ENCODE measurements at regions not wholly inside any gene's neighbourhood (a gene's known extent, or its start where the extent isn't known, plus 50 kb on each side); places are given as distances from the start of the nearest gene placed in this dataset.

DNA sequence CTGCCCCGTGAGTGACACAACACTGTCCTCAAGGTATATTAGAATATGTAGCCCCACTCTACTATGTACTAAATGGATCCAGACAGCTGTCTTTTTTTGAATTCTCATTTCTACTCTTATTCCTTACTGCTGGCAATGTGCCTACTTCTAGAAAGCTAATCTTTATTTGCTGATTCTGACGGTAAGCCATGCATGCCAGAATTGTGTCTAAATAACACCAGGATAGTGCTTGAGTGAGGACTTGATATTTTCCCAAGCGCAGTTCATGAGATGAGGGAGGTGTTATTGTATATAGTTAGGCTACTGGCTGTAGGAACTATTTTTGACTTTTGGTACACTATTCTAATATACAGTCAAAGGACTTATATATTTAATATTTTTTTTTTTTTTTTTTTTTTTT is 316.2 kb upstream of the NAV3 start:
- no peak overlapping the region for H3K4me3 ChIP-seq
- no peak overlapping the region for H3K27ac ChIP-seq

DNA sequence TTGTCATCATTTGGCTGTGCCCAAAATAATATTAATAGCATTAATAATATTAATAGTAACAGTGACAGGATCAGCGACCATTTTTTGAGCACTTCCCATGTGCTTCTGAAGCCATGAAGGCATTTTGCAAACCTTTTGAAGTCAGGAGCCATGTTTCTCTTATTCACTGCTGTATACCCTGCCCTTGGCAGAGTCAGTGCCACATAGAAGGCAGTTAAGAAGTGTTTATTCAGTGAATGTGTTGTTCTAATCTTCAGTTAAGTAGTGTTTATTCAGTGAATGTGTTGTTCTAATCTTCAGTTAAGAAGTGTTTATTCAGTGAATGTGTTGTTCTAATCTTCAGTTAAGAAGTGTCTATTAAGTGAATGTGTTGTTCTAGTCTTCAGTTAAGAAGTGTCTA is 319.7 kb upstream of the NAV3 start:
- H3K4me3 ChIP-seq, result no peak overlapping the region
- no peak overlapping the region for H3K27ac ChIP-seq

- no peak overlapping the region for H3K27ac ChIP-seq
- H3K4me3 ChIP-seq, result no peak overlapping the region
These were observed 326.2 kb upstream of the NAV3 start for GRCh38 chr12:77504466-77504865.

GRCh38 chr12:77500089-77500488 is 330.6 kb upstream of the NAV3 start:
- H3K4me3 ChIP-seq, result no peak overlapping the region

DNA sequence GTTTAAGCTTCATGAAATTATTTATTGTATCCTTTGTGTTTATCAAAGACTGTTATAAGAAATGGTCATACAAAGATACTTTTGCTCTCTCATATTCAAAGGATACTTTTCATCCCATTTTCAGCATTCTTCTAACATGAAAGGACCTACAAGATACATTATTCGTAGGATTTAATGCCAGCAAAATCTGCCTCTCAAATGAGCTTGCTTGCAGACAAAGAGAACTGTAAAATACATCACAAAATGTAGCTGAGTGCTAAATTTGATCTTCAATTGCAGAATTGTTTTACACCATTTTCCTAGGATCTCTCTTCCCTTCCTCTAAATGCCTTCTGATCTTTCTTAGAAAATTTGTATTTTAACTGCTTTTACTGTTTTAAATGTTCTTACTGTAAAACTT is 333.0 kb upstream of the NAV3 start:
- Histone ChIP-seq H3K4me3 (no peak overlapping the region), H3K27ac (no peak overlapping the region)

More at GRCh38 chr12:77500089-77500488, 330.6 kb upstream of the NAV3 start:
- H3K27ac ChIP-seq, result no peak overlapping the region

GRCh38 chr12:77496714-77497113 is 334.0 kb upstream of the NAV3 start:
- no peak overlapping the region for H3K4me3 ChIP-seq
- H3K27ac ChIP-seq, result no peak overlapping the region

DNA sequence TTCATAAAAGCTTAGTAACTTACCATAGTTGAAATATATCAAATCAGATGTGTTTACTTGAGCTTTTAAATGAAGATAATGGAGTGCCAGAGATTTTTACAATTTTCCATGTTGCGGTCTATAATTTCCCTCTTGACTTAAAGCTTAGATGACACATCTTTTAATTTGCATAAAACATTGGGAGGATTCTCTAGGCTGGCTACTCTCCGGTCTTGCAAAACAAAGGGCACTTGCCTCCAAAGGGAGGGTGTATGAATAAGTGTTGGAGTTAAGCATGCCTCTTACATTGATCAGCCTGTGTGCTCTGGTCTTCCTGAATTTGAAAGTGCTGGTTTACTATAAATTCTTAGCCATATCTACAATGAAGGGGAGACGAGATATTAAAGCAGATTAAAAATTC is 336.4 kb upstream of the NAV3 start:
- no peak overlapping the region for H3K4me3 ChIP-seq
- H3K27ac ChIP-seq, result no peak overlapping the region

- H3K27ac ChIP-seq, result no peak overlapping the region
These were observed 337.2 kb upstream of the NAV3 start for GRCh38 chr12:77493302-77494168.

DNA sequence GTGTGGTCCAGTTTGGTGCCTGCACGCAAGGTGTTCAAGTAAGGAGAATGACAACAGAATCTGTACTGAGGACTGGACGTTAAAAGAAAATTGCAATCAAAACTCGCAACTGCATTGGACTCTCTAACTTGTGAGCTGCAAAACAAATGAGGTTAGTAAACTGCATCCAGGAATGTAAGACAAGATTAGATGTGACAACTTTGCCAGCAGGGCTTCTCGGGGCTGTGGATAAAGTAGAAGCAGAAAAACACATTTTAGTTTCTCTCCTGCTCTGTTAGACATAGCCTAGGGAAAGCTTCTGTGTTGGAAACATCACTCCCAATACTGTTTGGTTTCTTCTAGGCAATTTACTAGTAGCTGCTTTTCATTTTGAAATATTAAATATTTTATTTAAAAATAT is 338.2 kb upstream of the NAV3 start:
- H3K4me3 ChIP-seq, result no peak overlapping the region
- H3K27ac ChIP-seq, result no peak overlapping the region

More at GRCh38 chr12:77493302-77494168, 337.2 kb upstream of the NAV3 start:
- H3K4me3 ChIP-seq, result no peak overlapping the region

DNA sequence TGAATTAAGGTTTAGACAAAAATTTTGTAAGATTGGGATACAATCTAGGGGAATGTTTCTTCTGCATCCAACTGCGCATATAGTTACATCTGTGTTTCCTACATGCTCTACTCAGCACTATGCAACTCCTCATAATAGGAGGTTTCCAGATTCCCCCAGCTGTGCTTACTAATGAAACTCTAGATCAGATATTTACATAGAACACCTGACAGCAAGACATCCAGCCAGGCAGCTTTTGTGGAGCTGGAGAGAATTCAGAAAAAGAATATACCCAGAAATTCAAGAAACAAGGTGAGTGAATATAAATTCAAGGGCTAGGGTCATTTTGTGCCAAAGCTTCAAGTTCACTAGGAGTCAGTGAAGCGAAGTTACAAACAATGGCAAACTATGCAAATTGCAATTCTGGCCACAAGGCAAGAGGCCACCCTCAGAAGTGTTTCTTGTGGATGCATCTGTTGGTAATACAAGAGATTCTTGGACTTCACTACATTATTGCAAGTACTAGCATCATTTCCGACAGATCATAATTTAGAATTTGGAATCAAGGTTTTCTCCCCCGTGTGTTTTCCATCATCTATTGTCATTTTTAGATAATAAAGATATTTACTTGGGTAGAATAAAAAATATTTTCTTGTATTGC is 341.2 kb upstream of the NAV3 start:
- H3K27ac ChIP-seq, result no peak overlapping the region
- H3K4me3 ChIP-seq, result no peak overlapping the region

DNA sequence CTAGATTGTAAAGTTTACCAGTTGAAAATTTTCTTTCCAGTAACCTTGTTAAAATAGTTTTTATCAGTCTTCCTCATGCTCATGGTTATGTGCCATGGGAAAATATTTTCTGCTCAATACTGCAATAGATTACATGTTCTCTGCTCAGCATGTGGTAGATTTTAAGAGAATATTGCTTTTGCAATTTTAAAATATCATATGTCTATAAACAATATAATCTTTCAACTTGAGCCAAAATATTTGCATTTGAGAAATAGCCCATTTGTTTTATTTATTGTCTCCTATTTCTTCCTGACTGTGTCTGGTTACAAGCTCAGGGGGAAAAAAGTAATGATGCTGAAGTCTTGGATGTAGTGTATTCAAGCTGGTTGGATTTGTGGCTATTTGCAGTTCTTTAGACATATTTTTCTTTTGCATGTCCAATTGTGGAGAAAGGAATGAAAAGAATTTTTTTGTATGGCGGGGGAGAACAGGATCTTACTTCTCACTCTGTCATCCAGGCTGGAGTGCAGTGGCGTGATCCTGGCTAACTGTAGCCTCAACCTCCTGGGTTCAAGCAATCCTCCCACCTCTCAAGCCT is 342.6 kb upstream of the NAV3 start:
- Histone ChIP-seq H3K27ac (no peak overlapping the region), H3K4me3 (no peak overlapping the region)

GRCh38 chr12:77486872-77487271 is 343.8 kb upstream of the NAV3 start:
- H3K27ac ChIP-seq, result no peak overlapping the region
- no peak overlapping the region for H3K4me3 ChIP-seq

- Histone ChIP-seq H3K4me3 (no peak overlapping the region), H3K27ac (no peak overlapping the region)
These were observed 344.5 kb upstream of the NAV3 start for GRCh38 chr12:77485961-77486854.

GRCh38 chr12:77481687-77482086 is 349.0 kb upstream of the NAV3 start:
- H3K4me3 ChIP-seq, result no peak overlapping the region

DNA sequence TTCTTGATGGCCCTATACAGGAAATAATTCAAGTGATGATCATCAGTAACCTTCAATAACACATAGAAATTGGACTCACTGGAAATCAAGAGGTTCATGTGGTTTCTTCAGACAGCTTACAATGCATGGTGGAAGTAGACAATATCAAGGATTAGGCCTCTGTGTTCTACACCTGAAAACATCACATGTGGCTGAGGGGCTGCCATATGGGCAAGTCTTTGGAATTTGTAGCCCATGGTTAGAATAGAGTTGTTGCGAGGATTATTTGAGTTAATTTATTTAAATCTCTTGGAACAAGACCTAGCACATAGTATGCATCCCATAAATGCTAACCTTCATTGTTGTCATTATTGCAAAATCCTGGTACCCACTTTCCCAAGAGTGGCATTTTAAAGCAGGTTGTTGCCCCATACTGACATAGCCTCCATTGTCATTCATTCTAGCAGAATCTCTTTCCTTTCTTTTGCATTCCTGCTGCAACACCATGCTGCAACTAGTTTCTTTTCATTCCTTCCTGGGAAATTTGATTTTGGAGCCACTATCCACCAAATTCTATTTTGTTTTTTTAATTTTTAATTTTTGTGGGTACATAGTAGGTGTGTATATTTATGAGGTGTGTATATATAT is 352.7 kb upstream of the NAV3 start:
- H3K4me3 ChIP-seq, result no peak overlapping the region

More at GRCh38 chr12:77481687-77482086, 349.0 kb upstream of the NAV3 start:
- H3K27ac ChIP-seq, result no peak overlapping the region

GRCh38 chr12:77471801-77472200 is 358.9 kb upstream of the NAV3 start:
- no peak overlapping the region for H3K4me3 ChIP-seq
- H3K27ac ChIP-seq, result no peak overlapping the region

More for the DNA sequence above, 352.7 kb upstream of the NAV3 start:
- no peak overlapping the region for H3K27ac ChIP-seq

DNA sequence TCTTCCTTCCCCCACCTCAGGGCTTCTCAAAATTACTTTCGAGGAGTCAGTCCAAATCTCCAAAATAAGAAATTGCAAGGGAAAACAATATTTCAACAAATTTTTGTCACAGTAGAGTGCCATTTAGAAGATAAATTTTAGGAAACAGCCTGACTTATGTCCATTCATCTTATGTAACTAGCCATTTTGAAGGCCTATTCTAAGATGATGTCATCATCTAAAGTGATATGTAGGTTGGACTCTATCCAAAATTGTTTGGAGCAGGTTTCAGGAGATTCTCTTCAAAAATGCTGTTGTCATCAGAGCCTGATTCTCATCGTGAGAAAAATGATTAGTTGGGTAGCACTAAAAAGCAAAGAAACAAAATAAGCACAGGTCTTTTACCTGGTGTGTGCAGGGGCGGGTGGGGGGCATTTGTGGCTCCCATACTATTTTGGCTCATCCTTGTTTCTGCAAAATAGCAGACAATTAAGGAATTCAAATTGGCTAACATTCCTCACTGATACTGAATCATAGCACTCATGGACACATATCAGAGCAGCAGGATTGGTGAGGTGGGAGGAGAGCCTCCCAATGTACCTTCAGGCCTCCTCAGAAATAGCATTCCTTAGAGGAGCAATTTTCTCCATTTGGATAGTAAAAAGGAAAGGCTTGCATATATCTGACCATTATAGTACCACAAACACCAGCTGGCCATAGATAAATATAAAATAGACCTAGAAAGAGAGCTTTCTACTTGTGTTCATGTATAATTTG is 360.9 kb upstream of the NAV3 start:
- H3K4me3 ChIP-seq, result no peak overlapping the region

DNA sequence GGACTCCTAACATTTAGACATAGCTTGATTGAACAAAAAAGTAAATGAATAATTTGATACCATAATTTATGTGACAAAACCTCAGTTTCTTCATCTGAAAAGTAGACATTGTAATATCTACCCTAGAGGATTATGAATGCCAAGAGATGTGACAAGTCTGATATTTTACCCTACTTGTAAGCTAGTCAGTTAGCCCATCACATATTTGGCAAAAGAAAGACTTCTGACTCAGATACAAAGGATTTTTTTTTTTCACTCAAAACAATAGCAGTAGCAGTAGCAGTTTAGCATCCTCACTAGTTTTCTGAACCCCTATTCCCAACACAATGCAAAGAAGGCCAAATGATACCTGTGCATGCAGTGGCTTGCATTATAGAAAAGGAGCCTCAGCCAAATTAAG is 377.3 kb upstream of the E2F7 start:
- Histone ChIP-seq H3K27ac (no peak overlapping the region), H3K4me3 (no peak overlapping the region)

More for the DNA sequence above, 360.9 kb upstream of the NAV3 start:
- H3K27ac ChIP-seq, result no peak overlapping the region

DNA sequence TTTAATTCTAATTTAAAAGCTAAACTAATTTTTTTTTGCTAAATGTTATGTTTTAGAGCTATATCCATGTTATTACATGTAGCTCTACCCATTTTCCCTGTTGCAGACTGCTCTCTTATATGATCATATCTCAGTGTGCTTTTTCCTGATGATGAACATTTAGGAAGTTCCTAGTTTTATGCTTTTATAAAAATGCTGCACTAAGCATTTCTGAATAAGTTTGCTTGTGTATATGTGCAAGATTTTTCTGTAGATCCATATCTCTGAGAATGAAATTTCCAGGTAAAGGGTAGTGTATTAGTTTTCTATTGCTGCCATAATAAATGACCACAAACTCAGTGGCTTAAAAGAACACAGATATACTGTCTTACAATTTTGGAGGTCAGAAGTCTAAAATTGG is 374.4 kb upstream of the E2F7 start:
- H3K4me3 ChIP-seq, result no peak overlapping the region

More for the DNA sequence above, 374.4 kb upstream of the E2F7 start:
- H3K27ac ChIP-seq, result no peak overlapping the region

Measured in skin epidermis (tissue), 12 donors.